H1 (cell line): ENCODE measurements at regions not wholly inside any gene's neighbourhood (a gene's known extent, or its start where the extent isn't known, plus 50 kb on each side); places are given as distances from the start of the nearest gene placed in this dataset.

Source experiments
- CTCF ChIA-PET: fragments of 300-600 bp; sonication (Branson Sonifier 250); formaldehyde crosslinking; loops from one replicate; lab custom pipeline; 2021; ENCODE audit not compliant: partially characterized antibody; lab: Charles Lee
- POLR2A ChIA-PET: fragments of 300-600 bp; sonication (Branson Sonifier 250); formaldehyde crosslinking; loops from one replicate; lab custom pipeline; 2021; ENCODE audit warnings: inconsistent platforms; ENCODE audit not compliant: partially characterized antibody; lab: Charles Lee
- DNase-seq, 2 experiments: peaks; one replicate each; pipeline versions ENCODE4 v3.0.0 to v3.0.0-alpha.2; 2010 to 2022; ENCODE audit warnings: low spot score in 2 of 2, low read depth in 1 of 2, mixed read lengths in 1 of 2
- FAIRE-seq: peaks from 2 replicates; lab custom pipeline; 2011; peaks lifted over from hg19 to GRCh38; lab: Jason Lieb, UNC
- H2AFZ ChIP-seq: 2 replicates; pipeline ENCODE4 v1.8.1; 2012; ENCODE audit warnings: low read length, inconsistent platforms
- H2AK5ac ChIP-seq: 2 replicates; pipeline ENCODE4 v1.6.1; 2013; ENCODE audit warnings: low read depth, low read length
- H2BK120ac ChIP-seq: replicated peaks from 2 replicates; pipeline ENCODE3; 2013; ENCODE audit warnings: low read depth, low read length, inconsistent platforms
- H2BK12ac ChIP-seq: 2 replicates; pipeline ENCODE4 v1.6.1; 2013; ENCODE audit warnings: low read depth, low read length
- H2BK15ac ChIP-seq: 2 replicates; pipeline ENCODE4 v1.6.1; 2013; ENCODE audit warnings: low read length
- H2BK20ac ChIP-seq: 2 replicates; pipeline ENCODE4 v1.6.1; 2013; ENCODE audit warnings: low read length
- H2BK5ac ChIP-seq: 2 replicates; pipeline ENCODE4 v1.6.1; 2013; ENCODE audit warnings: low read depth, low read length
- H3K14ac ChIP-seq: 2 replicates; pipeline ENCODE4 v1.6.1; 2013; ENCODE audit warnings: inconsistent platforms; ENCODE audit not compliant: insufficient read length
- H3K18ac ChIP-seq: 2 replicates; pipeline ENCODE4 v1.6.1; 2013; ENCODE audit warnings: low read length; ENCODE audit errors: extremely low read depth
- H3K23ac ChIP-seq: 2 replicates; pipeline ENCODE4 v1.6.1; 2013; ENCODE audit warnings: inconsistent platforms; ENCODE audit not compliant: insufficient read length
- H3K23me2 ChIP-seq: 2 replicates; pipeline ENCODE4 v1.6.1; 2013; ENCODE audit warnings: low read depth, low read length
- H3K27ac ChIP-seq: 2 replicates; pipeline ENCODE4 v1.6.1; 2011; ENCODE audit warnings: low read depth, low read length, inconsistent platforms
- H3K27me3 ChIP-seq, 4 experiments: replicated peaks in 1 of 4; 1 replicate in 1 of 4; 2 replicates in 3 of 4; pipeline versions ENCODE4 v1.6.1 to v1.8.1; 2011 to 2013; ENCODE audit warnings: low read length in 3 of 4, mild to moderate bottlenecking in 3 of 4, inconsistent platforms in 2 of 4, mixed read lengths in 2 of 4, moderate library complexity in 1 of 4; ENCODE audit not compliant: control insufficient read depth in 3 of 4, insufficient read depth in 3 of 4; ENCODE audit errors: extremely low read depth in 1 of 4
- H3K36me3 ChIP-seq, 4 experiments: 2 replicates each; pipeline versions ENCODE4 v1.6.1 to v1.8.1; 2011 to 2013; ENCODE audit warnings: mild to moderate bottlenecking in 4 of 4, low read length in 3 of 4, moderate library complexity in 2 of 4, control low read depth in 1 of 4, inconsistent platforms in 1 of 4; ENCODE audit not compliant: insufficient read depth in 4 of 4, control insufficient read depth in 2 of 4
- H3K4ac ChIP-seq: replicated peaks from 2 replicates; pipeline ENCODE3; 2013; ENCODE audit warnings: low read length, low read depth, mixed read lengths, inconsistent platforms; ENCODE audit not compliant: insufficient read length
- H3K4me1 ChIP-seq, 4 experiments: replicated peaks in 1 of 4; 1 replicate in 1 of 4; 2 replicates in 3 of 4; pipeline versions ENCODE4 v1.6.1 to v1.8.1; 2011 to 2013; ENCODE audit warnings: low read length in 3 of 4, inconsistent platforms in 2 of 4, mixed read lengths in 1 of 4; ENCODE audit not compliant: insufficient read depth in 4 of 4, control insufficient read depth in 3 of 4
- H3K4me2 ChIP-seq, 2 experiments: 2 replicates each; pipeline versions ENCODE4 v1.6.1 to v1.8.1; 2011 to 2013; ENCODE audit warnings: low read depth in 2 of 2, low read length in 2 of 2, control low read depth in 1 of 2, inconsistent platforms in 1 of 2, mild to moderate bottlenecking in 1 of 2; ENCODE audit not compliant: insufficient read depth in 1 of 2
- H3K4me3 ChIP-seq, 4 experiments: fragments of 200-600, 300-600 bp in 1 of 4; sonication (generic), shearing (Covaris generic), sonication (Bioruptor Twin) in 1 of 4; 2 replicates each; pipeline versions ENCODE4 v1.5.1 to v1.8.1; 2011 to 2016; ENCODE audit warnings: low read length in 4 of 4, low read depth in 3 of 4, control low read depth in 2 of 4, inconsistent platforms in 2 of 4, mild to moderate bottlenecking in 2 of 4, mixed read lengths in 1 of 4, moderate library complexity in 1 of 4; ENCODE audit not compliant: insufficient read depth in 2 of 4; ENCODE audit errors: extremely low read depth in 1 of 4
- H3K56ac ChIP-seq: replicated peaks from 2 replicates; pipeline ENCODE3; 2013; ENCODE audit warnings: low read depth, mild to moderate bottlenecking, mixed read lengths, low read length, inconsistent platforms; ENCODE audit not compliant: insufficient read length
- H3K79me1 ChIP-seq: 2 replicates; pipeline ENCODE4 v1.6.1; 2013; ENCODE audit warnings: low read depth, low read length, control low read depth
- H3K79me2 ChIP-seq, 2 experiments: 2 replicates each; pipeline versions ENCODE4 v1.6.1 to v1.8.1; 2012 to 2013; ENCODE audit warnings: low read length in 2 of 2, mild to moderate bottlenecking in 2 of 2, inconsistent platforms in 1 of 2; ENCODE audit not compliant: insufficient read depth in 2 of 2, control insufficient read depth in 1 of 2
- H3K9ac ChIP-seq, 4 experiments: replicated peaks in 1 of 4; 1 replicate in 1 of 4; 2 replicates in 3 of 4; pipeline versions ENCODE4 v1.6.1 to v1.8.1; 2011 to 2013; ENCODE audit warnings: low read depth in 3 of 4, low read length in 3 of 4, control low read depth in 2 of 4, mild to moderate bottlenecking in 2 of 4, moderate library complexity in 2 of 4, inconsistent platforms in 1 of 4; ENCODE audit errors: extremely low read depth in 1 of 4
- H3K9me3 ChIP-seq, 2 experiments: 2 replicates each; pipeline versions ENCODE4 v1.6.1 to v1.8.1; 2012 to 2013; ENCODE audit warnings: mild to moderate bottlenecking in 2 of 2, moderate library complexity in 2 of 2, control low read depth in 1 of 2, inconsistent platforms in 1 of 2, low read depth in 1 of 2, low read length in 1 of 2, mixed read lengths in 1 of 2; ENCODE audit not compliant: insufficient read depth in 2 of 2
- H4K20me1 ChIP-seq, 2 experiments: replicated peaks in 1 of 2; 2 replicates each; pipeline versions ENCODE3 to v1.8.1; 2011 to 2013; ENCODE audit warnings: inconsistent platforms in 2 of 2, low read length in 2 of 2, mild to moderate bottlenecking in 1 of 2; ENCODE audit not compliant: insufficient read depth in 2 of 2, control insufficient read depth in 1 of 2
- H4K5ac ChIP-seq: 2 replicates; pipeline ENCODE4 v1.6.1; 2013; ENCODE audit warnings: low read length, low read depth, mixed read lengths, inconsistent platforms; ENCODE audit not compliant: insufficient read length
- H4K8ac ChIP-seq: 2 replicates; pipeline ENCODE4 v1.8.0; 2013; ENCODE audit warnings: mild to moderate bottlenecking, moderate library complexity, low read length, inconsistent platforms; ENCODE audit not compliant: insufficient read depth; ENCODE audit errors: extremely low read depth
- H4K91ac ChIP-seq: replicated peaks from 2 replicates; pipeline ENCODE3; 2013; ENCODE audit warnings: low read length, mixed read lengths, inconsistent platforms; ENCODE audit not compliant: insufficient read length
- WGBS, 2 experiments: shearing (Covaris generic) in 1 of 2; methylation state at CpG; one replicate each; pipeline versions ENCODE4 v1.1.6 to v1.1.7; 2013 to 2015; ENCODE audit warnings: low lambda C conversion rate in 2 of 2, mixed read lengths in 2 of 2, inconsistent platforms in 1 of 2, low coverage in 1 of 2, missing lambda C conversion rate in 1 of 2; ENCODE audit not compliant: insufficient replicate concordance in 2 of 2, insufficient coverage in 1 of 2, insufficient read length in 1 of 2; ENCODE audit errors: extremely low coverage in 1 of 2, missing lambda C conversion rate in 1 of 2; 5-methylcytosine and 5-hydroxymethylcytosine counted together

DNA sequence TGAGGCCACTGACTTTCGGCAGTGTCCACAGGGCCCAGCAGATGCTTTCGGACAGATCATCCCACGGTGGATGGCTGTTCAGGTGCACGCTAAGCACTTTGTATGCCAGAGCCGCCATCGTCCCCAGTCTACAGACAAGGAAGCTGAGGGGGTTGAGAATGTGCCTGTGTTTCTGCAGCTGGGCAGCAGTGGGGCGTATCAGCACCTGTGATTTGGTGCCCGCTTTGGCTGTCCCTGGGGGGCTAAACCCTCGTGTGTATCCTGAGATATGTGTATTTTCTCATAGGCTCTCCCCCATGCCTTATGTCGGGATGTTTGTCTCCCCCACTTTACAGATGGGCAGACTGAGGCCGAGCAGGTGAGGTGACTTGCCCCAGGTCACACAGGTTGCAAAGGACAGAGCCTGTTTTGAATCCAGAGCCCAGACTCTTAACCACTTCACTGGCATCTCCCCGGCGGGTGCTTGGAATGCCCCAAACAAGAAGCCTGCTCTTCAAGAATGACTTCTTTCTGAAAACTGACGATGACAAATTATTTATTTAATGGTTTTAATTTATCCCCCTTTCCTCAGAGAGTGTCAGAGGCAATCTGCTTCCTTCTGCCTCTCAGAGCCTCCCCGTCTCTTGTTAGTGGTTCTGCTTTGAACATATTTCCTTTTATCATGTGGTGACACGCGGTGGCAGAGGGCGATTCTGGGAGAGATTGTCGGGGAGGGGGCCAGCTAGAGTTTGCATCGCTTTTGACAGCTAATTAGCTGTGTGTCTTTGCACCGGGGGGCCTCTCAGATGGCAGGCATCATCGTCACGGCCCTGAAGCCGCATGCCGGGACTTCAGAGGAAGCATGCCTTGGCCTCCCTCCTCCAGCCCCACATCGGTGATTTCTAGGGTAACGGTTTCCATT, 149.6 kb upstream of the CIBAR2 start:
- Histone ChIP-seq H2BK12ac (no peak overlapping the region), H3K4me2 (no peak overlapping the region), H2AFZ (no peak overlapping the region), H2BK15ac (no peak overlapping the region), H3K27me3 (no peaks in the 10 kb centered on the region), H4K20me1 (peaks cover 5 to 6% of the 10 kb centered on the region in 2 experiments), H3K14ac (no peak overlapping the region), H3K36me3 (no peaks in the 10 kb centered on the region), H2BK120ac (no peak overlapping the region), H3K9ac (no peak overlapping the region), H3K79me1 (peaks cover 6% of the 10 kb centered on the region; the same call in 1 of the 2 replicates), H3K4me1 (peaks cover 0 to 8% (median 4%) of the 10 kb centered on the region in 4 experiments; a peak in 5 of 7 replicates), H2AK5ac (no peak overlapping the region), H4K91ac (no peak overlapping the region), H2BK5ac (no peak overlapping the region), H4K8ac (no peak overlapping the region), H4K5ac (no peak overlapping the region), H3K27ac (no peak overlapping the region), H2BK20ac (no peak overlapping the region), H3K4ac (no peak overlapping the region), H3K9me3 (no peaks in the 10 kb centered on the region), H3K23me2 (no peaks in the 10 kb centered on the region), H3K23ac (no peak overlapping the region), H3K18ac (no peak overlapping the region), H3K79me2 (no peaks in the 10 kb centered on the region), H3K4me3 (no peak overlapping the region), H3K56ac (no peak overlapping the region)
- ChIA-PET POLR2A (no interaction called here), CTCF (interaction anchor here (1.3 to 6.8 kb wide), 5 partner anchors 9 to 74 kb away, joined by 5 to 56 read pairs (median 23); no protein-coding TSS in a partner anchor)
- WGBS, 2 experiments = 88% methylated on average over 27 of the region's 27 CpGs; no CpG with 5 or more reads in 1 of the 2 experiments
- FAIRE-seq (no peak), DNase-seq (no peak)
